Gastrocnemius medialis (tissue), 4 donors: ENCODE measurements at regions not wholly inside any gene's neighbourhood (a gene's known extent, or its start where the extent isn't known, plus 50 kb on each side); places are given as distances from the start of the nearest gene placed in this dataset.

ENCODE experiments used
- ATAC-seq, 2 donors: fragments of 150-250 bp; one replicate each; pipeline ENCODE4 v1.9.1; 2016
- DNase-seq, 2 donors: peaks; one replicate each; pipeline ENCODE4 v3.0.0-alpha.2; 2019
- H3K27ac ChIP-seq, 4 donors: fragments of 200-600 bp; sonication (generic); 1 replicate in 1 of 4; 2 replicates in 3 of 4; pipeline ENCODE4 v1.5.1; 2016 to 2018; ENCODE audit warnings: mild to moderate bottlenecking in 2 of 4, moderate library complexity in 1 of 4
- H3K27me3 ChIP-seq, 3 donors: fragments of 200-600 bp; sonication (generic) in 2 of 3; 1 replicate in 1 of 3; 2 replicates in 2 of 3; pipeline versions ENCODE4 v1.5.1 to v1.6.0; 2016 to 2019; ENCODE audit warnings: mild to moderate bottlenecking in 1 of 3, moderate library complexity in 1 of 3
- H3K36me3 ChIP-seq, 2 donors: fragments of 200-600 bp; sonication (generic) in 1 of 2; one replicate each; pipeline ENCODE4 v1.5.1; 2017 to 2018
- H3K4me1 ChIP-seq, 2 donors: fragments of 200-600 bp; sonication (generic) in 1 of 2; one replicate each; pipeline ENCODE4 v1.5.1; 2016 to 2017; ENCODE audit warnings: mild to moderate bottlenecking in 2 of 2
- H3K4me3 ChIP-seq, 4 donors: fragments of 200-600 bp; sonication (generic) in 3 of 4; 1 replicate in 1 of 4; 2 replicates in 3 of 4; pipeline ENCODE4 v1.5.1; 2016 to 2019; ENCODE audit warnings: mild to moderate bottlenecking in 2 of 4
- H3K9me3 ChIP-seq, 3 donors: fragments of 200-600 bp; sonication (generic) in 2 of 3; 1 replicate in 1 of 3; 2 replicates in 2 of 3; pipeline ENCODE4 v1.5.1; 2016 to 2019
- CTCF ChIP-seq, 5 experiments: fragments of 450-650 bp in 3 of 5; fragments of 200-600 bp in 2 of 5; sonication (generic) in 2 of 5; IDR thresholded peaks in 4 of 5; conservative IDR thresholded peaks in 1 of 5; 1 replicate in 4 of 5; 2 replicates in 1 of 5; pipeline ENCODE4 v1.5.1; 2016 to 2019; ENCODE audit warnings: antibody characterized with exemption in 5 of 5, mild to moderate bottlenecking in 3 of 5, moderate library complexity in 3 of 5
- POLR2A ChIP-seq, 2 donors: fragments of 450-650 bp; IDR thresholded peaks; one replicate each; pipeline ENCODE4 v1.6.1; 2017; ENCODE audit warnings: antibody characterized with exemption in 2 of 2, mild to moderate bottlenecking in 2 of 2, moderate library complexity in 2 of 2
- in situ Hi-C, 4 donors: fragments of 200-750 bp; cut with MboI; loops; one replicate each; pipeline versions ENCODE4 v1.15.0 to v1.8.0; 2017; ENCODE audit warnings: low sequenced_read_pairs in 4 of 4
- intact Hi-C: fragments of 100-400 bp; cut with DNase I; formaldehyde crosslinking; loops from one replicate; pipeline ENCODE4 v1.15.1; 2023; ENCODE audit warnings: low total_unique reads

GRCh38 chr16:80062361-80063030 lies 462.0 kb upstream of the MAF start:
- Histone ChIP-seq H3K4me3 (no peak overlapping the region), H3K27ac (no peak overlapping the region), H3K9me3 (no peaks in the 10 kb centered on the region), H3K4me1 (no peaks in the 10 kb centered on the region), H3K36me3 (no peaks in the 10 kb centered on the region), H3K27me3 (no peaks in the 10 kb centered on the region)
- ATAC-seq, result no peak
- intact Hi-C loops (no loop called here), in situ Hi-C loops (no loop called here)
- no peak for DNase-seq
- no peak for TF ChIP-seq CTCF (IDR thresholded peaks at IDR 0.05 in 4 of 5, conservative IDR thresholded peaks at IDR 0.05 in 1 of 5)
- TF ChIP-seq POLR2A (IDR thresholded peaks at IDR 0.05), result no peak

GRCh38 chr16:80060470-80060869 lies 459.9 kb upstream of the MAF start:
- no peak for DNase-seq
- H3K9me3 ChIP-seq, result no peaks in the 10 kb centered on the region
- no peaks in the 10 kb centered on the region for H3K27me3 ChIP-seq
- intact Hi-C loops, result no loop called here
- ATAC-seq, result no peak
- in situ Hi-C loops, result no loop called here
- H3K27ac ChIP-seq, result no peak overlapping the region
- H3K4me1 ChIP-seq, result no peaks in the 10 kb centered on the region
- H3K4me3 ChIP-seq, result no peak overlapping the region
- no peaks in the 10 kb centered on the region for H3K36me3 ChIP-seq
- no peak for TF ChIP-seq POLR2A (IDR thresholded peaks at IDR 0.05)
- TF ChIP-seq CTCF (IDR thresholded peaks at IDR 0.05 in 4 of 5, conservative IDR thresholded peaks at IDR 0.05 in 1 of 5), result no peak

DNA sequence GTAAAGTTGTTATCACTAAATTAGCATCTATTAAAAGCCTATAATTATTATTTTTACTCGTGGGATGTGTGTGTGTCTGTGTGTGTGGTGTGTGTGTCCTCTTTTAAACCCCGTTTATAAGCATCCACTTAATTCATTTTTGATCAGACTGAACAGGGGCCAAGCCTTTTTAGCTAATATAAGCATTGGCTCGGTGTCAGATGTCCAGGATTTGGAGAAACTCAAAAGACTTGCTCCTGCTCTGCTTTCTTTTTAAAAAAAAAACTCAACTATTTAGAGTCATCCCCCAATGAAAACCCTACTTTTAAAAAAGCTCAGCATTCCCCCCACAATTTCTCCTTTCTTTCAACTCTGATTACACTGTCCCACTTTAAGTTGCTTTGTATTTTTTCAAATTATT lies 459.3 kb upstream of the MAF start:
- Histone ChIP-seq H3K9me3 (no peaks in the 10 kb centered on the region), H3K4me1 (no peaks in the 10 kb centered on the region), H3K27ac (no peak overlapping the region), H3K36me3 (no peaks in the 10 kb centered on the region), H3K4me3 (no peak overlapping the region), H3K27me3 (no peaks in the 10 kb centered on the region)
- intact Hi-C loops, result no loop called here
- TF ChIP-seq POLR2A (IDR thresholded peaks at IDR 0.05), result no peak
- ATAC-seq (no peak), DNase-seq (no peak)
- in situ Hi-C loops, result no loop called here

DNA sequence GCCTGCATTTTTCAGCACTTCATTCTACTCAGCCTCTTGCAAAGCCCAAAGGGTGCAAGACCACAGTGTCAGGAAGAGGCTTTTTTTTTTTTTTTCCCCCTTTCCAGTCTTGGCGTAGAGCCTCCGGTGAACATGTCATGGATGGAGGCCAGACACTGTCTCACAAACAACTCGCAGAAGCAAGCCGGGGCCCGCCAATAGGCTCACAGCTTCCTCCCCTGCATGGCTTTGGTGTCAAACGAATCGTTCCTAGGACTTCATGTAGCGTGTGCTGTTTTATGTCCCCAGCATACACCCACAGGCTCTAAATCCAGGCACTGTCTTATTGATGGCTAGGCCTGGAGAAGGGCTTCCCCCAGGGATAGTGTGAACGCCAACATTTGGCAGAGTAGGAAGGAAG lies 457.7 kb upstream of the MAF start:
- no peak overlapping the region for H3K27ac ChIP-seq
- intact Hi-C loops (no loop called here), in situ Hi-C loops (no loop called here)
- H3K36me3 ChIP-seq, result no peaks in the 10 kb centered on the region
- peak; percentile 6 to 41 for DNase-seq
- H3K4me3 ChIP-seq, result no peak overlapping the region
- H3K27me3 ChIP-seq, result no peaks in the 10 kb centered on the region
- peak in 1 of 2 donors; percentile 53 for ATAC-seq
- no peaks in the 10 kb centered on the region for H3K9me3 ChIP-seq
- TF ChIP-seq CTCF (IDR thresholded peaks at IDR 0.05 in 4 of 5, conservative IDR thresholded peaks at IDR 0.05 in 1 of 5) (no peak), POLR2A (IDR thresholded peaks at IDR 0.05) (no peak)
- H3K4me1 ChIP-seq, result no peaks in the 10 kb centered on the region

DNA sequence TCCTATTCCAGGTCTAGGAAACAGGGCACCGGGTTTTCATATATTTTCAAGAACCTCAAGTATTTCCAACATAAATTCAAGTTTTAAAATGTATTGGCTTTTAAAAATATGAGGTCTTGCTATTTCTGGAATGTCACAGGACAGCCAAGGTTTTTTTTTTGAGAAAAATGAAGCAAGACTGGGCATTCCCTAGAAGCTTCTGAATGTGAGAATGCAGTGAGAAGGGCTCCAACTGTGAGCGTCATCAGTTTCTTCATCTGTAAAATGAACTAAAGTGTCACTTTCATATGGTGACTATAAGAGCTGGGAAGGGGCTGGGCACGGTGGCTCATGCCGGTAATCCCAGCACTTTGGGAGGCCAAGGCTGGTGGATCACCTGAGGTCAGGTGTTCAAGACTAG lies 455.8 kb upstream of the MAF start:
- DNase-seq, result peak in 1 of 2 donors; percentile 12
- in situ Hi-C loops, result no loop called here

More for the DNA sequence above, 455.8 kb upstream of the MAF start:
- TF ChIP-seq CTCF (IDR thresholded peaks at IDR 0.05 in 4 of 5, conservative IDR thresholded peaks at IDR 0.05 in 1 of 5) (no peak), POLR2A (IDR thresholded peaks at IDR 0.05) (no peak)
- Histone ChIP-seq H3K4me3 (no peak overlapping the region), H3K9me3 (no peaks in the 10 kb centered on the region), H3K27me3 (no peaks in the 10 kb centered on the region), H3K4me1 (no peaks in the 10 kb centered on the region), H3K36me3 (no peaks in the 10 kb centered on the region), H3K27ac (no peak overlapping the region)
- no peak for ATAC-seq
- intact Hi-C loops, result no loop called here
